ENCODE measurements at regions not wholly inside any gene's neighbourhood (a gene's known extent, or its start where the extent isn't known, plus 50 kb on each side); places are given as distances from the start of the nearest gene placed in this dataset.

- H3K14ac ChIP-seq (replicated peaks; ENCODE audit: low read depth, low read length) = no peak overlapping the region
- DNase-seq (no peak), ATAC-seq (ENCODE audit: low read depth) (no peak)
- no peak overlapping the region for H3K4me3 ChIP-seq (ENCODE audit: insufficient read depth, low read depth, low read length)
- H4K5ac ChIP-seq (ENCODE audit: low read depth, low read length) = no peak overlapping the region
- no peak overlapping the region for H3K56ac ChIP-seq (ENCODE audit: extremely low read depth, insufficient read depth, low read length)
- H3K18ac ChIP-seq (ENCODE audit: low read depth, low read length) = no peak overlapping the region
- H3K36me3 ChIP-seq (ENCODE audit: control insufficient read depth, insufficient read depth, low read length) = no peaks in the 10 kb centered on the region
- peaks cover 6% of the 10 kb centered on the region for H3K4me1 ChIP-seq (ENCODE audit: control insufficient read depth, insufficient read depth, low read length)
- no peaks in the 10 kb centered on the region for H3K9me3 ChIP-seq (ENCODE audit: control insufficient read depth, insufficient read depth, low read length)
- in situ Hi-C loops (cut with MboI; ENCODE audit: low sequenced_read_pairs) = no loop called here
- no peak overlapping the region for H2BK20ac ChIP-seq (ENCODE audit: low read depth, low read length)
- H3K4ac ChIP-seq (ENCODE audit: low read depth, low read length) = no peak overlapping the region
- H2AFZ ChIP-seq (replicated peaks; ENCODE audit: low read length, poor library complexity) = no peak overlapping the region
- no peaks in the 10 kb centered on the region; the same call in 1 of the 2 replicates for H3K9me1 ChIP-seq (ENCODE audit: insufficient read depth, low read length)
- H3K4me2 ChIP-seq (ENCODE audit: low read depth, low read length) = no peak overlapping the region
- no peaks in the 10 kb centered on the region for H3K27me3 ChIP-seq (ENCODE audit: control insufficient read depth, insufficient read depth, low read length)
- H3K9ac ChIP-seq (ENCODE audit: low read depth, low read length) = no peak overlapping the region
- no peak overlapping the region for H2BK15ac ChIP-seq (ENCODE audit: low read depth, low read length)
- H3K23ac ChIP-seq (ENCODE audit: low read depth, low read length) = no peak overlapping the region
- H2BK120ac ChIP-seq (ENCODE audit: low read depth, low read length) = no peak overlapping the region
- dilution Hi-C loops (cut with HindIII; ENCODE audit: low sequenced_read_pairs, unreplicated experiment) = no loop called here
- no peak for TF ChIP-seq RCOR1 (IDR thresholded peaks at IDR 0.05; ENCODE audit: insufficient replicate concordance, low read length)
- TF ChIP-seq MAZ (IDR thresholded peaks at IDR 0.05; ENCODE audit: borderline replicate concordance, low read depth, low read length) = no peak
- no peak for TF ChIP-seq USF2 (IDR thresholded peaks at IDR 0.05; ENCODE audit: low read depth, low read length)
- no peak for TF ChIP-seq MXI1 (IDR thresholded peaks at IDR 0.05; ENCODE audit: borderline replicate concordance, low read depth, low read length)
- TF ChIP-seq POLR2A (IDR thresholded peaks at IDR 0.05; ENCODE audit: low read depth, low read length) = no peak
- no peak for TF ChIP-seq SMC3 (IDR thresholded peaks at IDR 0.05; ENCODE audit: low read depth, low read length)
- no peak for TF ChIP-seq BHLHE40 (IDR thresholded peaks at IDR 0.05; ENCODE audit: low read depth, low read length)
- TF ChIP-seq RAD21 (IDR thresholded peaks at IDR 0.05; ENCODE audit: low read length) = no peak
- no peak for TF ChIP-seq CTCF (conservative IDR thresholded peaks at IDR 0.05; ENCODE audit: low read depth, low read length)
- no peak for TF ChIP-seq FOS (IDR thresholded peaks at IDR 0.05; ENCODE audit: low read depth, low read length)
- no peak for TF ChIP-seq ELK1 (IDR thresholded peaks at IDR 0.05; ENCODE audit: borderline replicate concordance, low read depth, low read length)
- no peak for TF ChIP-seq NFE2L2 (IDR thresholded peaks at IDR 0.05; ENCODE audit: low read depth, low read length)
- no peak for TF ChIP-seq RFX5 (IDR thresholded peaks at IDR 0.05; ENCODE audit: low read depth, low read length)
- no peak for TF ChIP-seq CEBPB (IDR thresholded peaks at IDR 0.05; ENCODE audit: low read depth, low read length)
- TF ChIP-seq MAFK (IDR thresholded peaks at IDR 0.05; ENCODE audit: low read depth, low read length) = no peak
- no peak for TF ChIP-seq CHD1 (IDR thresholded peaks at IDR 0.05; ENCODE audit: low read depth, low read length)
- H2AK9ac ChIP-seq (replicated peaks; ENCODE audit: low read depth, low read length, poor library complexity) = no peak overlapping the region
- BruUV-seq (replicated peaks) = no TSS peak
- no peak overlapping the region for H4K8ac ChIP-seq (ENCODE audit: low read depth in 2 of 2, low read length in 2 of 2)
- intact Hi-C loops (cut with micrococcal nuclease) = no loop called here
- H2AK5ac ChIP-seq (ENCODE audit: low read depth, low read length) = no peak overlapping the region
- CTCF ChIA-PET = no interaction called here
- H3K27ac ChIP-seq (ENCODE audit: insufficient read depth, low read length) = no peak overlapping the region
- POLR2A ChIA-PET (ENCODE audit: unreplicated experiment) = no interaction called here
- no CpG with 5 or more reads among the region's 4 CpGs for WGBS, 2 experiments (ENCODE audit: extremely low coverage in 2 of 2, insufficient read length in 1 of 2)
- no peaks in the 10 kb centered on the region for H3K79me1 ChIP-seq (ENCODE audit: low read depth in 1 of 2, low read length in 2 of 2)
- no peak overlapping the region for H4K91ac ChIP-seq (ENCODE audit: insufficient read depth, low read depth, low read length)
- H2BK5ac ChIP-seq (ENCODE audit: low read depth, low read length, poor library complexity, severe bottlenecking) = no peak overlapping the region
- no peaks in the 10 kb centered on the region for H4K20me1 ChIP-seq (ENCODE audit: insufficient read depth, low read length)
Observed at GRCh38 chr11:95521133-95521542, 268.4 kb downstream of the FAM76B start.

Data from IMR-90 (cell line).